ENCODE measurements at regions not wholly inside any gene's neighbourhood (a gene's known extent, or its start where the extent isn't known, plus 50 kb on each side); places are given as distances from the start of the nearest gene placed in this dataset.

DNA sequence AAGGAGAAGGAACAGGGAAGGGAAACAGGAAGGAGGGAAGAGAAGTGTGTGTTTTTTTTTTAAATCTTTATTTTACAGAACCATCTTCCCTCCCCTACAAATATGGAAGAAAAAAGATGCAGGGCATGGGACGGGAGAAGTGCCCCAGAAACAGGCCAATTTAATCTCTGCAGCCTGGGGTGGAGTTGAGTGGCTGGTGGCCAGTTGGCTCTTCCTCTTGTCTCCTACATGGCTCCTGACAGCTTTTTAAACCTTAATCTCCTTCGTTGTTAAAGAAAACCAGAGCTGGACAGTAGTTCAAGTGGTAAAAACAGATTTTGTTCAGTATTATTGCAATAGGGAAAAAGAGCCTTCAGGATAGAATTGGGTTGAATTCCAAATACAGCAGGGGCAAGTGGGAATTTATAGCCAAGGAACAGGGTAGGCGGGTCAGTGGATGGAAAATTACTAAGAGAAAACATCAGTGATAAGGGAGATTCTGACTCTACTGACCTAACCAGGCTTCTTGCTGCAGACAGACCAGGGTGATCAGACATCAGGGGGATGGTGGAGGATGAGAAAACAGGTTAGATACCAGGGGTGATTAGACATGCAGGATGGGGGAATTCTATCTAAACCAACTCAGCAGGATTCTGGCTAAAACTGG is 125.1 kb upstream of the CLINT1 start:
- TF ChIP-seq, protein P1, sequence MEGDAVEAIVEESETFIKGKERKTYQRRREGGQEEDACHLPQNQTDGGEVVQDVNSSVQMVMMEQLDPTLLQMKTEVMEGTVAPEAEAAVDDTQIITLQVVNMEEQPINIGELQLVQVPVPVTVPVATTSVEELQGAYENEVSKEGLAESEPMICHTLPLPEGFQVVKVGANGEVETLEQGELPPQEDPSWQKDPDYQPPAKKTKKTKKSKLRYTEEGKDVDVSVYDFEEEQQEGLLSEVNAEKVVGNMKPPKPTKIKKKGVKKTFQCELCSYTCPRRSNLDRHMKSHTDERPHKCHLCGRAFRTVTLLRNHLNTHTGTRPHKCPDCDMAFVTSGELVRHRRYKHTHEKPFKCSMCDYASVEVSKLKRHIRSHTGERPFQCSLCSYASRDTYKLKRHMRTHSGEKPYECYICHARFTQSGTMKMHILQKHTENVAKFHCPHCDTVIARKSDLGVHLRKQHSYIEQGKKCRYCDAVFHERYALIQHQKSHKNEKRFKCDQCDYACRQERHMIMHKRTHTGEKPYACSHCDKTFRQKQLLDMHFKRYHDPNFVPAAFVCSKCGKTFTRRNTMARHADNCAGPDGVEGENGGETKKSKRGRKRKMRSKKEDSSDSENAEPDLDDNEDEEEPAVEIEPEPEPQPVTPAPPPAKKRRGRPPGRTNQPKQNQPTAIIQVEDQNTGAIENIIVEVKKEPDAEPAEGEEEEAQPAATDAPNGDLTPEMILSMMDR (IDR thresholded peaks at IDR 0.05): no peak
- no peak for TF ChIP-seq POLR2A (IDR thresholded peaks at IDR 0.05)
- TF ChIP-seq EP300 (IDR thresholded peaks at IDR 0.05): no peak
- TF ChIP-seq POLR2AphosphoS5 (IDR thresholded peaks at IDR 0.05): no peak
